RWPE2 (cell line): ENCODE measurements at regions not wholly inside any gene's neighbourhood (a gene's known extent, or its start where the extent isn't known, plus 50 kb on each side); places are given as distances from the start of the nearest gene placed in this dataset.

Experiments
- ATAC-seq: fragments of 200-7000 bp; cut with Tn5 transposase; 3 replicates; pipeline ENCODE4 v1.9.1; 2021; ENCODE audit warnings: low read depth
- DNase-seq: peaks from one replicate; pipeline ENCODE4 v3.0.0-alpha.2; 2020; ENCODE audit warnings: low spot score
- H3K27ac ChIP-seq: fragments of 450-650 bp; 2 replicates; pipeline ENCODE4 v1.5.1; 2017; ENCODE audit warnings: mild to moderate bottlenecking; ENCODE audit not compliant: poor library complexity, severe bottlenecking
- H3K27me3 ChIP-seq: fragments of 250-450 bp; sonication (Bioruptor Pico); 2 replicates; pipeline ENCODE4 v1.5.1; 2021; ENCODE audit warnings: mild to moderate bottlenecking, moderate library complexity; ENCODE audit not compliant: insufficient read depth, poor library complexity, severe bottlenecking
- H3K36me3 ChIP-seq: fragments of 250-450 bp; sonication (Bioruptor Pico); 2 replicates; pipeline ENCODE4 v1.5.1; 2020; ENCODE audit warnings: low read depth, mild to moderate bottlenecking, moderate library complexity
- H3K4me1 ChIP-seq: fragments of 250-450 bp; sonication (Bioruptor Pico); 2 replicates; pipeline ENCODE4 v1.5.1; 2021; ENCODE audit warnings: mild to moderate bottlenecking, moderate library complexity; ENCODE audit not compliant: insufficient read depth, poor library complexity, severe bottlenecking
- H3K4me3 ChIP-seq: fragments of 250-450 bp; sonication (Bioruptor Pico); 2 replicates; pipeline ENCODE4 v1.5.1; 2021; ENCODE audit warnings: mild to moderate bottlenecking, moderate library complexity; ENCODE audit not compliant: severe bottlenecking
- H3K9me3 ChIP-seq: fragments of 250-450 bp; sonication (Bioruptor Pico); 2 replicates; pipeline ENCODE4 v1.5.1; 2021; ENCODE audit warnings: mild to moderate bottlenecking, moderate library complexity; ENCODE audit not compliant: severe bottlenecking
- CTCF ChIP-seq: fragments of 450-650 bp; IDR thresholded peaks from one replicate; pipeline ENCODE4 v1.5.1; 2017; ENCODE audit warnings: mild to moderate bottlenecking, moderate library complexity; ENCODE audit not compliant: poor library complexity, severe bottlenecking

DNA sequence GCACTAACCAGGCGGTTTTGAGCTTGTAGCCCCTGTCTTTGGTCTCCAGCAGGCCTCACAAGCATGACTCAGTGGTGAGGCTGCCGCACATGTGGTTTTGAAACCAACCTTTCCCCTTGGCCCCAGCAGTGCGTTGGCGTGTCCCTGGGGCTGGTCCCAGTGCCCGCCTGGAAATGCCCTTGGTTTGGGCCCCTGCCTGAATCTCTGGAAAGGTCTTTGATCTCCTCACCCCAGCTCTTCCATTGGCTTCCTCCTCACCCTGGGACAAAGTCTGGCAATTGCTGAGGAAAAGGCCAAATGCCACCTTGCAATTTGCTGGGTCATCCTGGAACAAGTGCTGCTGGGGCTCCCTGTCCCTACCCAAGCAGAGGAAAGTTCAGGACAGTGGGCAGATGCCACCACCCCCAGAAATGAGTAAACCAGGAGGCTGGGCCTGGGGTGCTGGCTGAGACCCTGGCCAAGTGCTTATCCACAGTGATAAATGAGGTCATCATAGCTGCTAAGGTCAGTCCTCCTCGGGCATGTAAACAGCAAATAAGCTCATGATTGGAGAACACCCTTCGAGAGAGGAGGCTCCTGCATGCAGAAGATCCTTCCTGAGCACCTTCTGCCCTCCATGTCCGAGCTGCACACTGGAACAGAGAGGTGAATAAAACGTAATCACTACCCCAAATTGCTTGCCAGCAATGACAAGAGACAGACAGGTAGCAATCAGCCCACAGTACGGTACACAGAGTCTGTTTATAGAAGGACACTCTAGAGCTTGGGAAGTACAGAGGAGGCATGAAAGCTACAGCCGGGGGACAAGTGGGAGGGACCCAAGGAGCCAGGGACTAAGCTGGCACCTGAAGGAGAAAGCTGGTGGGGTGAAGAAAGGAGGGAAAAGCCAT is 98.9 kb upstream of the CPEB4 start:
- no peaks in the 10 kb centered on the region for H3K27me3 ChIP-seq
- no peak overlapping the region for H3K4me3 ChIP-seq
- DNase-seq (no peak), ATAC-seq (peak; percentile 77)
- H3K4me1 ChIP-seq: peaks cover 13% of the 10 kb centered on the region
- H3K9me3 ChIP-seq: no peaks in the 10 kb centered on the region
- H3K36me3 ChIP-seq: no peaks in the 10 kb centered on the region
- no peak overlapping the region for H3K27ac ChIP-seq
- no peak for TF ChIP-seq CTCF

DNA sequence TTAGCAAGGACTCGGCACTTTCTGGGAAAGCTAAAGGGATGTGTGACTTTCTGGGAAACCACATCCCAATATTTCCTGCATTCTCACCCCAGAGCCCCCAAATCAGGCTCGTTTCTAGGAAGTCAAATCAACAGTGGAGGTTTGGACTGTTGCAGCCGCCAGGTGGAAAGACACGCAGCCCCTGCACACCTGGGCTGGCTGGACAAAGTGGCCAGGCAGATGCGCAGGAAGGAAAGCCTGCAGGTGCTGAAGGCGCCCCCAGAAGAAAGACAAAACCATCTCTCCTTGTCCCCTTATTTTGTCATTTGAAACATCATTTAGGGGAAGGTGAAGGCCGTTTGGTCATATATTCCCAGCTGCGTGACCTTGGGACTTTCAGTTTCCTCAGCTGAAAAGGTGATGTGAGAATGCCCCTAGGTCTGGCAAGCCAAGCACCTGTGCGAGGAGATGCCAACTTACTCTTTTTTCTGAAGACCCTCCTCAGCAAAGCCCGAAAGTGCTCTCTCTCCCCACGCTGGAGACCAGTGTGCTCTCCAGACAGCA is 97.9 kb upstream of the CPEB4 start:
- DNase-seq (no peak), ATAC-seq (no peak)
- H3K27ac ChIP-seq: no peak overlapping the region

GRCh38 chr5:173790836-173791546 is 97.2 kb upstream of the CPEB4 start:
- ATAC-seq: no peak

More for the DNA sequence above, 97.9 kb upstream of the CPEB4 start:
- Histone ChIP-seq H3K4me3 (no peak overlapping the region), H3K36me3 (no peaks in the 10 kb centered on the region), H3K4me1 (peaks cover 15% of the 10 kb centered on the region), H3K27me3 (no peaks in the 10 kb centered on the region), H3K9me3 (no peaks in the 10 kb centered on the region)
- TF ChIP-seq CTCF: no peak

GRCh38 chr5:173791878-173792277 is 96.3 kb upstream of the CPEB4 start:
- Histone ChIP-seq H3K27me3 (no peaks in the 10 kb centered on the region), H3K9me3 (no peaks in the 10 kb centered on the region), H3K4me3 (no peak overlapping the region), H3K36me3 (no peaks in the 10 kb centered on the region), H3K4me1 (peaks cover 15% of the 10 kb centered on the region), H3K27ac (no peak overlapping the region)
- DNase-seq: no peak
- no peak for TF ChIP-seq CTCF
- no peak for ATAC-seq

More at GRCh38 chr5:173790836-173791546, 97.2 kb upstream of the CPEB4 start:
- no peak for DNase-seq
- no peaks in the 10 kb centered on the region for H3K36me3 ChIP-seq
- H3K4me1 ChIP-seq: peaks cover 15% of the 10 kb centered on the region
- no peak for TF ChIP-seq CTCF
- H3K27ac ChIP-seq: no peak overlapping the region
- H3K4me3 ChIP-seq: no peak overlapping the region
- H3K27me3 ChIP-seq: no peaks in the 10 kb centered on the region
- no peaks in the 10 kb centered on the region for H3K9me3 ChIP-seq
